Endothelial cell of umbilical vein (primary cell): ENCODE measurements at regions not wholly inside any gene's neighbourhood (a gene's known extent, or its start where the extent isn't known, plus 50 kb on each side); places are given as distances from the start of the nearest gene placed in this dataset.

Experiments
- BruUV-seq: library from RNA; stranded (reverse); fragments of 400-500 nt; replicated peaks from 2 replicates; lab custom pipeline; 2021; lab: Mats Ljungman, UMichigan
- CTCF ChIA-PET: fragments of 300-600, 350-600 bp; sonication (Branson Sonifier 250); formaldehyde crosslinking; loops from one replicate; lab custom pipeline; 2021; ENCODE audit warnings: antibody characterized with exemption, inconsistent platforms; lab: Charles Lee
- POLR2A ChIA-PET: fragments of 300-600, 350-600 bp; sonication (Branson Sonifier 250); formaldehyde crosslinking; loops from one replicate; lab custom pipeline; 2021; ENCODE audit warnings: antibody characterized with exemption, inconsistent platforms; lab: Charles Lee
- DNase-seq: peaks from one replicate; pipeline ENCODE4 v3.0.0-alpha.2; 2011; ENCODE audit warnings: low read depth, low spot score
- FAIRE-seq: peaks from 2 replicates; lab custom pipeline; 2011; peaks lifted over from hg19 to GRCh38; lab: Jason Lieb, UNC
- H2AFZ ChIP-seq: 2 replicates; pipeline ENCODE4 v1.6.0; 2012; ENCODE audit warnings: low read depth, low read length, control low read depth, inconsistent platforms
- H3K27ac ChIP-seq: 2 replicates; pipeline ENCODE4 v1.5.1; 2011; ENCODE audit warnings: low read depth, mild to moderate bottlenecking, control low read depth, low read length, moderate library complexity; ENCODE audit not compliant: insufficient read depth
- H3K27me3 ChIP-seq, 2 experiments: 2 replicates each; pipeline versions ENCODE4 v1.6.0 to v1.6.1; 2011; ENCODE audit warnings: low read length in 2 of 2, mixed read lengths in 1 of 2; ENCODE audit not compliant: control insufficient read depth in 2 of 2, insufficient read depth in 2 of 2
- H3K36me3 ChIP-seq, 2 experiments: 2 replicates in 1 of 2; 3 replicates in 1 of 2; pipeline ENCODE4 v1.5.1; 2011; ENCODE audit warnings: low read length in 2 of 2, mild to moderate bottlenecking in 1 of 2, moderate library complexity in 1 of 2; ENCODE audit not compliant: control insufficient read depth in 2 of 2, insufficient read depth in 2 of 2; ENCODE audit errors: extremely low read depth in 1 of 2
- H3K4me1 ChIP-seq: 3 replicates; pipeline ENCODE4 v1.5.1; 2011; ENCODE audit warnings: mild to moderate bottlenecking, low read length; ENCODE audit not compliant: control insufficient read depth, insufficient read depth; ENCODE audit errors: extremely low read depth
- H3K4me2 ChIP-seq: 2 replicates; pipeline ENCODE4 v1.6.1; 2011; ENCODE audit warnings: low read length, control low read depth, mixed read lengths; ENCODE audit not compliant: insufficient read depth
- H3K4me3 ChIP-seq, 3 experiments: fragments of 200-600 bp in 1 of 3; sonication (generic), shearing (Covaris generic) in 1 of 3; replicated peaks in 1 of 3; 2 replicates each; pipeline ENCODE4 v1.5.1; 2011 to 2016; ENCODE audit warnings: control low read depth in 3 of 3, low read length in 3 of 3, mild to moderate bottlenecking in 2 of 3, inconsistent platforms in 1 of 3, low read depth in 1 of 3, moderate library complexity in 1 of 3; ENCODE audit not compliant: insufficient read depth in 1 of 3
- H3K79me2 ChIP-seq: 2 replicates; pipeline ENCODE4 v1.6.0; 2012; ENCODE audit warnings: low read length, inconsistent platforms; ENCODE audit not compliant: control insufficient read depth, insufficient read depth
- H3K9ac ChIP-seq: replicated peaks from 2 replicates; pipeline ENCODE3; 2011; ENCODE audit warnings: low read length, control low read depth; ENCODE audit not compliant: insufficient read depth; ENCODE audit errors: extremely low read depth
- H3K9me1 ChIP-seq: replicated peaks from 3 replicates; pipeline ENCODE4 v1.6.0; 2011; ENCODE audit warnings: mild to moderate bottlenecking, low read length; ENCODE audit not compliant: control insufficient read depth, insufficient read depth; ENCODE audit errors: extremely low read depth
- H3K9me3 ChIP-seq: replicated peaks from 2 replicates; pipeline ENCODE4 v1.5.1; 2012; ENCODE audit warnings: low read length, inconsistent platforms; ENCODE audit not compliant: control insufficient read depth, insufficient read depth
- H4K20me1 ChIP-seq: replicated peaks from 2 replicates; pipeline ENCODE3; 2011; ENCODE audit warnings: mild to moderate bottlenecking, low read length; ENCODE audit not compliant: control insufficient read depth, insufficient read depth; ENCODE audit errors: extremely low read depth
- CTCF ChIP-seq, 2 donors: IDR thresholded peaks; 1 replicate in 1 of 2; 2 replicates in 1 of 2; pipeline ENCODE4 v1.5.1; 2011; ENCODE audit warnings: low read length in 2 of 2, mild to moderate bottlenecking in 2 of 2, moderate library complexity in 2 of 2, control low read depth in 1 of 2, inconsistent platforms in 1 of 2, low read depth in 1 of 2; ENCODE audit not compliant: insufficient read depth in 1 of 2; ENCODE audit errors: extremely low read depth in 1 of 2
- EZH2 ChIP-seq: IDR thresholded peaks from 2 replicates; pipeline ENCODE4 v1.6.1; 2012; ENCODE audit warnings: borderline replicate concordance, low read depth, mild to moderate bottlenecking, moderate library complexity, low read length, inconsistent platforms; ENCODE audit not compliant: severe bottlenecking
- FOS ChIP-seq: IDR thresholded peaks from 2 replicates; pipeline ENCODE4 v1.6.1; 2011; ENCODE audit warnings: mild to moderate bottlenecking, low read length, moderate library complexity, borderline replicate concordance; ENCODE audit not compliant: insufficient read depth
- GATA2 ChIP-seq: IDR thresholded peaks from 2 replicates; pipeline ENCODE4 v1.7.0; 2011; ENCODE audit warnings: low read depth, mild to moderate bottlenecking, moderate library complexity, mixed read lengths, low read length; ENCODE audit not compliant: insufficient read length, insufficient read depth
- JUN ChIP-seq: IDR thresholded peaks from 2 replicates; pipeline ENCODE4 v1.6.1; 2011; ENCODE audit warnings: borderline replicate concordance, low read depth; ENCODE audit not compliant: insufficient read length, insufficient read depth
- MAX ChIP-seq: IDR thresholded peaks from 2 replicates; pipeline ENCODE4 v1.6.1; 2011; ENCODE audit not compliant: insufficient read depth, insufficient read length
- MYC ChIP-seq: IDR thresholded peaks from one replicate; pipeline ENCODE4 v1.6.1; 2011; ENCODE audit warnings: mild to moderate bottlenecking, low read depth, low read length
- POLR2A ChIP-seq: IDR thresholded peaks from 2 replicates; pipeline ENCODE4 v1.6.1; 2012; ENCODE audit warnings: low read depth, mild to moderate bottlenecking, control low read depth, low read length
- POLR2AphosphoS5 ChIP-seq: IDR thresholded peaks from 2 replicates; pipeline ENCODE4 v1.6.1; 2012; ENCODE audit warnings: low read depth, mild to moderate bottlenecking, control low read depth, low read length, moderate library complexity; ENCODE audit not compliant: insufficient read depth
- dilution Hi-C: fragments of 300-500 bp; cut with MboI; formaldehyde crosslinking; loops from one replicate; pipeline ENCODE4 v1.15.0; 2019; ENCODE audit warnings: low sequenced_read_pairs; ENCODE audit not compliant: extremely low pct_ligation_motif_present
- intact Hi-C: fragments of 100-400 bp; cut with micrococcal nuclease; formaldehyde crosslinking; loops from one replicate; pipeline ENCODE4 v1.10.0; 2022

- FAIRE-seq, result no peak
- CTCF ChIA-PET, result no interaction called here
Observed at GRCh38 chr5:18932081-18932480, 1055.9 kb downstream of the CDH18 start.

More at GRCh38 chr5:18932081-18932480, 1055.9 kb downstream of the CDH18 start:
- Histone ChIP-seq H3K9ac (no peak overlapping the region), H2AFZ (no peak overlapping the region), H3K27ac (no peak overlapping the region), H3K9me1 (no peaks in the 10 kb centered on the region), H4K20me1 (no peaks in the 10 kb centered on the region), H3K27me3 (no peaks in the 10 kb centered on the region), H3K79me2 (no peaks in the 10 kb centered on the region), H3K4me3 (no peak overlapping the region), H3K4me1 (no peaks in the 10 kb centered on the region), H3K4me2 (no peak overlapping the region), H3K9me3 (peaks cover 5% of the 10 kb centered on the region), H3K36me3 (no peaks in the 10 kb centered on the region)
- POLR2A ChIA-PET, result no interaction called here
- dilution Hi-C loops, result no loop called here
- intact Hi-C loops, result no loop called here
- BruUV-seq, result no TSS peak
- TF ChIP-seq MAX, result no peak
- no peak for TF ChIP-seq POLR2AphosphoS5
- TF ChIP-seq FOS, result no peak
- TF ChIP-seq EZH2, result no peak
- no peak for TF ChIP-seq GATA2
- TF ChIP-seq CTCF (IDR thresholded peaks at IDR 0.05; ENCODE audit: extremely low read depth in 1 of 2, insufficient read depth in 1 of 2, low read depth in 1 of 2, low read length in 2 of 2), result no peak
- TF ChIP-seq MYC, result no peak
- TF ChIP-seq JUN, result no peak
- TF ChIP-seq POLR2A, result no peak
- no peak for DNase-seq
